ENCODE measurements at regions not wholly inside any gene's neighbourhood (a gene's known extent, or its start where the extent isn't known, plus 50 kb on each side); places are given as distances from the start of the nearest gene placed in this dataset.

GRCh38 chr20:57087705-57088104 lies 178.7 kb downstream of the BMP7 start:
- Histone ChIP-seq H3K79me2 (ENCODE audit: control insufficient read depth, insufficient read depth, low read length, poor library complexity) (no peaks in the 10 kb centered on the region), H4K8ac (ENCODE audit: low read depth, low read length) (no peak overlapping the region), H2AK5ac (ENCODE audit: low read length) (no peak overlapping the region), H3K79me1 (ENCODE audit: low read length) (no peaks in the 10 kb centered on the region), H2BK120ac (ENCODE audit: insufficient read depth, low read length, poor library complexity) (no peak overlapping the region), H2AFZ (ENCODE audit: insufficient read depth, low read length, poor library complexity) (no peak overlapping the region), H3K36me3 (ENCODE audit: control insufficient read depth in 1 of 2, insufficient read depth in 2 of 2, low read length in 2 of 2) (no peaks in the 10 kb centered on the region), H3K4me2 (ENCODE audit: low read length) (no peak overlapping the region), H3K4me1 (ENCODE audit: control insufficient read depth in 1 of 2, insufficient read depth in 2 of 2, low read length in 2 of 2) (no peaks in the 10 kb centered on the region), H3K18ac (ENCODE audit: low read length) (no peak overlapping the region), H3K14ac (ENCODE audit: low read length) (no peak overlapping the region), H2BK12ac (ENCODE audit: low read length) (no peak overlapping the region), H3K27ac (ENCODE audit: low read depth, low read length) (no peak overlapping the region), H4K91ac (ENCODE audit: low read depth, low read length) (no peak overlapping the region), H3K4ac (ENCODE audit: low read depth, low read length) (no peak overlapping the region), H3K9me3 (ENCODE audit: insufficient read depth, low read depth, low read length) (peaks cover 5% of the 10 kb centered on the region), H2BK5ac (ENCODE audit: low read depth, low read length, poor library complexity) (no peak overlapping the region), H3K23ac (ENCODE audit: low read length) (no peak overlapping the region), H3K4me3 (ENCODE audit: low read depth, low read length) (no peak overlapping the region), H3K27me3 (ENCODE audit: insufficient read depth, low read length) (no peaks in the 10 kb centered on the region), H3K9ac (ENCODE audit: low read length) (no peak overlapping the region), H4K12ac (ENCODE audit: low read depth, low read length) (no peak overlapping the region)
- WGBS (ENCODE audit: extremely low coverage, insufficient coverage, insufficient read length): no CpG with 5 or more reads among the region's 7 CpGs
- DNase-seq: no peak

- Histone ChIP-seq H3K4me2 (ENCODE audit: low read length) (no peak overlapping the region), H3K79me2 (ENCODE audit: control insufficient read depth, insufficient read depth, low read length, poor library complexity) (no peaks in the 10 kb centered on the region), H3K4me3 (ENCODE audit: low read depth, low read length) (no peak overlapping the region), H2AFZ (ENCODE audit: insufficient read depth, low read length, poor library complexity) (no peak overlapping the region), H3K14ac (ENCODE audit: low read length) (no peak overlapping the region), H2BK120ac (ENCODE audit: insufficient read depth, low read length, poor library complexity) (no peak overlapping the region), H3K9ac (ENCODE audit: low read length) (no peak overlapping the region), H3K27me3 (ENCODE audit: insufficient read depth, low read length) (no peaks in the 10 kb centered on the region), H3K9me3 (ENCODE audit: insufficient read depth, low read depth, low read length) (peaks cover 3% of the 10 kb centered on the region), H3K4ac (ENCODE audit: low read depth, low read length) (no peak overlapping the region), H4K8ac (ENCODE audit: low read depth, low read length) (no peak overlapping the region), H4K91ac (ENCODE audit: low read depth, low read length) (no peak overlapping the region), H2BK12ac (ENCODE audit: low read length) (no peak overlapping the region), H3K79me1 (ENCODE audit: low read length) (no peaks in the 10 kb centered on the region), H3K36me3 (ENCODE audit: control insufficient read depth in 1 of 2, insufficient read depth in 2 of 2, low read length in 2 of 2) (no peaks in the 10 kb centered on the region), H3K4me1 (ENCODE audit: control insufficient read depth in 1 of 2, insufficient read depth in 2 of 2, low read length in 2 of 2) (no peaks in the 10 kb centered on the region), H2AK5ac (ENCODE audit: low read length) (no peak overlapping the region), H4K12ac (ENCODE audit: low read depth, low read length) (no peak overlapping the region), H3K23ac (ENCODE audit: low read length) (no peak overlapping the region), H3K27ac (ENCODE audit: low read depth, low read length) (no peak overlapping the region), H3K18ac (ENCODE audit: low read length) (no peak overlapping the region), H2BK5ac (ENCODE audit: low read depth, low read length, poor library complexity) (no peak overlapping the region)
- WGBS (ENCODE audit: extremely low coverage, insufficient coverage, insufficient read length): no CpG with 5 or more reads among the region's 6 CpGs
- DNase-seq: no peak
Observed at GRCh38 chr20:57088436-57088835, 178.0 kb downstream of the BMP7 start.

DNA sequence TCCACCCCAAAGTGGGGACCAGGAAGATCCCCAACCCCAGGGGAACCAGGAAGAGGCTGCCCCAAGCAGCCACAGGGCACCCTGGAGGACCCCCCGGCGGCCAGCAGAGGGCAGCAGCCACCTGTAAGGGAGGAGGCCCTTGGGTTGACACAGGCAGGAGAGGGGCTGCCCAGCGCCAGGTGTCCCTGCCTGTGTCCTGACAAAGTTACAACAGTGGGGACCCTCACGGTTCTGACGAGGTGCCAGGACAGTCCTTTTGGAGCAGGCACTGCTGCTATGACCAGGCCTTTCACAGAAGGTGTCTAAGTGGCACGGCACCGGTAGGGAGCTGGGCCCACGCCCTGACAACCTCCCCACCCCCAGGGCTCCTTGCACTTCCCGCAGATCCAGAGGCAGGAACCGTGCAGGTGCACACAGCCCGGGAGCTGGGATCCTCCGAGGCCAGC lies 176.7 kb downstream of the BMP7 start:
- Histone ChIP-seq H4K91ac (ENCODE audit: low read depth, low read length) (no peak overlapping the region), H3K4me2 (ENCODE audit: low read length) (no peak overlapping the region), H3K27me3 (ENCODE audit: insufficient read depth, low read length) (no peaks in the 10 kb centered on the region), H3K18ac (ENCODE audit: low read length) (no peak overlapping the region), H2BK120ac (ENCODE audit: insufficient read depth, low read length, poor library complexity) (no peak overlapping the region), H2BK5ac (ENCODE audit: low read depth, low read length, poor library complexity) (no peak overlapping the region), H3K4ac (ENCODE audit: low read depth, low read length) (no peak overlapping the region), H3K79me1 (ENCODE audit: low read length) (no peaks in the 10 kb centered on the region), H3K4me1 (ENCODE audit: control insufficient read depth in 1 of 2, insufficient read depth in 2 of 2, low read length in 2 of 2) (no peaks in the 10 kb centered on the region), H2BK12ac (ENCODE audit: low read length) (no peak overlapping the region), H2AK5ac (ENCODE audit: low read length) (no peak overlapping the region), H3K9ac (ENCODE audit: low read length) (no peak overlapping the region), H3K36me3 (ENCODE audit: control insufficient read depth in 1 of 2, insufficient read depth in 2 of 2, low read length in 2 of 2) (no peaks in the 10 kb centered on the region), H2AFZ (ENCODE audit: insufficient read depth, low read length, poor library complexity) (no peak overlapping the region), H3K23ac (ENCODE audit: low read length) (no peak overlapping the region), H3K4me3 (ENCODE audit: low read depth, low read length) (no peak overlapping the region), H3K14ac (ENCODE audit: low read length) (no peak overlapping the region), H4K8ac (ENCODE audit: low read depth, low read length) (no peak overlapping the region), H3K9me3 (ENCODE audit: insufficient read depth, low read depth, low read length) (peaks cover 3% of the 10 kb centered on the region), H3K27ac (ENCODE audit: low read depth, low read length) (no peak overlapping the region), H4K12ac (ENCODE audit: low read depth, low read length) (no peak overlapping the region), H3K79me2 (ENCODE audit: control insufficient read depth, insufficient read depth, low read length, poor library complexity) (no peaks in the 10 kb centered on the region)
- no CpG with 5 or more reads among the region's 12 CpGs for WGBS (ENCODE audit: extremely low coverage, insufficient coverage, insufficient read length)
- DNase-seq: peak in 1 of 2 donors; percentile 81

GRCh38 chr20:57090590-57091560 lies 175.6 kb downstream of the BMP7 start:
- Histone ChIP-seq H4K12ac (ENCODE audit: low read depth, low read length) (no peak overlapping the region), H2AFZ (ENCODE audit: insufficient read depth, low read length, poor library complexity) (no peak overlapping the region), H2BK120ac (ENCODE audit: insufficient read depth, low read length, poor library complexity) (no peak overlapping the region), H3K4me3 (ENCODE audit: low read depth, low read length) (peak overlapping the region; percentile 39), H2BK12ac (ENCODE audit: low read length) (no peak overlapping the region), H3K79me2 (ENCODE audit: control insufficient read depth, insufficient read depth, low read length, poor library complexity) (no peaks in the 10 kb centered on the region), H3K4me2 (ENCODE audit: low read length) (no peak overlapping the region), H3K9ac (ENCODE audit: low read length) (no peak overlapping the region), H3K79me1 (ENCODE audit: low read length) (no peaks in the 10 kb centered on the region), H3K4ac (ENCODE audit: low read depth, low read length) (no peak overlapping the region), H2BK5ac (ENCODE audit: low read depth, low read length, poor library complexity) (no peak overlapping the region), H3K23ac (ENCODE audit: low read length) (no peak overlapping the region), H4K91ac (ENCODE audit: low read depth, low read length) (no peak overlapping the region), H3K27ac (ENCODE audit: low read depth, low read length) (no peak overlapping the region), H3K36me3 (ENCODE audit: control insufficient read depth in 1 of 2, insufficient read depth in 2 of 2, low read length in 2 of 2) (no peaks in the 10 kb centered on the region), H3K18ac (ENCODE audit: low read length) (no peak overlapping the region), H3K9me3 (ENCODE audit: insufficient read depth, low read depth, low read length) (peaks cover 3% of the 10 kb centered on the region), H2AK5ac (ENCODE audit: low read length) (no peak overlapping the region), H3K27me3 (ENCODE audit: insufficient read depth, low read length) (no peaks in the 10 kb centered on the region), H3K4me1 (ENCODE audit: control insufficient read depth in 1 of 2, insufficient read depth in 2 of 2, low read length in 2 of 2) (no peaks in the 10 kb centered on the region), H3K14ac (ENCODE audit: low read length) (no peak overlapping the region), H4K8ac (ENCODE audit: low read depth, low read length) (no peak overlapping the region)
- DNase-seq: no peak
- WGBS (ENCODE audit: extremely low coverage, insufficient coverage, insufficient read length): 100% methylated on average over 2 of the region's 25 CpGs
